Nephron (organoid): ENCODE measurements at regions not wholly inside any gene's neighbourhood (a gene's known extent, or its start where the extent isn't known, plus 50 kb on each side); places are given as distances from the start of the nearest gene placed in this dataset.
A peak's percentile ranks its signal among the peaks of the same experiment; 100 is the strongest.

Experiments used
- H3K27ac Mint-ChIP-seq, 3 experiments: 2 replicates each; pipeline ENCODE4 v1.8.0; 2020; ENCODE audit warnings: mixed read lengths in 3 of 3, mild to moderate bottlenecking in 2 of 3, moderate library complexity in 1 of 3
- H3K27me3 Mint-ChIP-seq: 2 replicates; pipeline ENCODE4 v1.8.0; 2021; ENCODE audit warnings: low read depth, mild to moderate bottlenecking, moderate library complexity, mixed read lengths
- H3K36me3 Mint-ChIP-seq: 2 replicates; pipeline ENCODE4 v1.8.0; 2020; ENCODE audit warnings: low read depth, mixed read lengths
- H3K4me1 Mint-ChIP-seq: 2 replicates; pipeline ENCODE4 v1.8.0; 2020; ENCODE audit warnings: mixed read lengths
- H3K4me3 Mint-ChIP-seq, 3 experiments: 2 replicates each; pipeline ENCODE4 v1.8.0; 2020; ENCODE audit warnings: mild to moderate bottlenecking in 3 of 3, mixed read lengths in 3 of 3, moderate library complexity in 2 of 3
- H3K9me3 Mint-ChIP-seq: 2 replicates; pipeline ENCODE4 v1.8.0; 2020; ENCODE audit warnings: mixed read lengths
- CTCF ChIP-seq, 3 experiments: fragments of 200-600 bp; sonication (generic); IDR thresholded peaks; one replicate each; pipeline ENCODE4 v1.5.0; 2021; ENCODE audit warnings: antibody characterized with exemption in 3 of 3; ENCODE audit not compliant: unreplicated experiment in 3 of 3

- TF ChIP-seq CTCF (IDR thresholded peaks at IDR 0.05; ENCODE audit: unreplicated experiment in 3 of 3) = no peak
- Mint-ChIP-seq H3K27ac (no peak overlapping the region), H3K4me3 (no peak overlapping the region), H3K27me3 (peaks cover 6% of the 10 kb centered on the region), H3K9me3 (no peaks in the 10 kb centered on the region), H3K36me3 (no peaks in the 10 kb centered on the region), H3K4me1 (peaks cover 6% of the 10 kb centered on the region)
Observed at GRCh38 chr12:63208956-63209355, 58.0 kb upstream of the AVPR1A start.

- TF ChIP-seq CTCF (IDR thresholded peaks at IDR 0.05; ENCODE audit: unreplicated experiment in 3 of 3) = no peak
- H3K9me3 Mint-ChIP-seq = no peaks in the 10 kb centered on the region
- no peak overlapping the region for H3K4me3 Mint-ChIP-seq
- no peaks in the 10 kb centered on the region for H3K27me3 Mint-ChIP-seq
- peaks cover 6% of the 10 kb centered on the region for H3K4me1 Mint-ChIP-seq
- H3K36me3 Mint-ChIP-seq = no peaks in the 10 kb centered on the region
- H3K27ac Mint-ChIP-seq = peak overlapping the region in 2 of 3 experiments; percentile 15 to 19
Observed at GRCh38 chr12:63206909-63207308, 55.9 kb upstream of the AVPR1A start.

GRCh38 chr12:63206494-63206893, 55.5 kb upstream of the AVPR1A start:
- no peaks in the 10 kb centered on the region for H3K27me3 Mint-ChIP-seq
- H3K4me3 Mint-ChIP-seq = no peak overlapping the region
- peak overlapping the region in 2 of 3 experiments; percentile 15 to 19 for H3K27ac Mint-ChIP-seq
- no peaks in the 10 kb centered on the region for H3K36me3 Mint-ChIP-seq
- H3K4me1 Mint-ChIP-seq = peaks cover 6% of the 10 kb centered on the region
- no peaks in the 10 kb centered on the region for H3K9me3 Mint-ChIP-seq
- TF ChIP-seq CTCF (IDR thresholded peaks at IDR 0.05; ENCODE audit: unreplicated experiment in 3 of 3) = no peak
